ENCODE measurements at regions not wholly inside any gene's neighbourhood (a gene's known extent, or its start where the extent isn't known, plus 50 kb on each side); places are given as distances from the start of the nearest gene placed in this dataset.

DNA sequence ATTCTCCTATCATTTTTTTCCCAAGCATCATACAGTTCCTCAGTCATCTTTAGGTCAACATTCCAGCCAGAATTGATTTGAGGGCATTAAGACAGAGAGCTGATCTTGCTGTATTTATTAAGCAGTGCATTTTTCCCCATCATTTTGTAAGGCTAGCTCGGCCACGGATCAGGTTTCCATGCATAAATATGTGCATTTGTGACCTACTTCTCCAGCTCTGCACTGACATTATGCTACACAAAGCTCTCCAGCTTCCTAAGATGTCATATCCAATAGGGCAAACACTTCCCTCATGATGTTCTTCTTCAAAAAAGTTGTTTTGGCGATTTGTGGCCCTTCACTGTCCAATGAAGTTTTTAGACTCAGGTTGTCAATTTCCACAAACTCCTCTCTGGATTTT is 202.6 kb downstream of the C7orf25 start:
- no peak for DNase-seq

DNA sequence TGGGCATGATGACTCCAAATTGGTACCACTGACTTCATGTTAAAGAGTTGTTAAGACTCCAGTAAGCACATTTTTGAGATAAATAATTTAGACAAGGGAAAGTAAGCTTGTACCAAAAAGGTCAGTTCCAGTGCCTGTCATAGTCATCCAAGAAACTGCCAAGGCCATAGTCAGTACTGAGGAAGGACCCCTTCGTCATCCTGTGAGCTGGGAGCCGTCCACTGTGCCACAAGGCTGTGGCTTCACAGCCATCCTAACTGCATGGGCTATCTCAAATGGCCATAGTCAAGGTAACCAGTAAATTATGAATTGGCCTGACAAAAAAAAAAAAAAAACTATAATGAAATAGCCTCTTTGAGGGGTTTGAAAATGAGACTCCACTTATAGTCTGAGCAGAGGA is 207.2 kb downstream of the C7orf25 start:
- no peaks in the 10 kb centered on the region for H3K9me3 ChIP-seq
- intact Hi-C loops (cut with DNase I), result no loop called here
- 85 to 93% (median 92%) methylated on average over 2 of the region's 2 CpGs for WGBS, 3 donors
- H3K4me3 ChIP-seq, result no peak overlapping the region
- H3K27me3 ChIP-seq (ENCODE audit: insufficient read depth in 3 of 3, low read length in 2 of 3), result no peaks in the 10 kb centered on the region
- ATAC-seq (no peak), DNase-seq (no peak)
- H3K36me3 ChIP-seq (ENCODE audit: insufficient read depth in 1 of 2, low read depth in 1 of 2), result no peaks in the 10 kb centered on the region
- no peak overlapping the region for H3K27ac ChIP-seq
- no peaks in the 10 kb centered on the region for H3K4me1 ChIP-seq
- TF ChIP-seq, protein P1, sequence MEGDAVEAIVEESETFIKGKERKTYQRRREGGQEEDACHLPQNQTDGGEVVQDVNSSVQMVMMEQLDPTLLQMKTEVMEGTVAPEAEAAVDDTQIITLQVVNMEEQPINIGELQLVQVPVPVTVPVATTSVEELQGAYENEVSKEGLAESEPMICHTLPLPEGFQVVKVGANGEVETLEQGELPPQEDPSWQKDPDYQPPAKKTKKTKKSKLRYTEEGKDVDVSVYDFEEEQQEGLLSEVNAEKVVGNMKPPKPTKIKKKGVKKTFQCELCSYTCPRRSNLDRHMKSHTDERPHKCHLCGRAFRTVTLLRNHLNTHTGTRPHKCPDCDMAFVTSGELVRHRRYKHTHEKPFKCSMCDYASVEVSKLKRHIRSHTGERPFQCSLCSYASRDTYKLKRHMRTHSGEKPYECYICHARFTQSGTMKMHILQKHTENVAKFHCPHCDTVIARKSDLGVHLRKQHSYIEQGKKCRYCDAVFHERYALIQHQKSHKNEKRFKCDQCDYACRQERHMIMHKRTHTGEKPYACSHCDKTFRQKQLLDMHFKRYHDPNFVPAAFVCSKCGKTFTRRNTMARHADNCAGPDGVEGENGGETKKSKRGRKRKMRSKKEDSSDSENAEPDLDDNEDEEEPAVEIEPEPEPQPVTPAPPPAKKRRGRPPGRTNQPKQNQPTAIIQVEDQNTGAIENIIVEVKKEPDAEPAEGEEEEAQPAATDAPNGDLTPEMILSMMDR (IDR thresholded peaks at IDR 0.05), result no peak

More for the DNA sequence above, 202.6 kb downstream of the C7orf25 start:
- Histone ChIP-seq H3K27ac (no peak overlapping the region), H3K4me3 (no peak overlapping the region), H3K36me3 (ENCODE audit: insufficient read depth in 1 of 2, low read depth in 1 of 2) (no peaks in the 10 kb centered on the region), H3K9me3 (peaks cover 11% of the 10 kb centered on the region), H3K4me1 (no peaks in the 10 kb centered on the region), H3K27me3 (ENCODE audit: insufficient read depth in 3 of 3, low read length in 2 of 3) (no peaks in the 10 kb centered on the region)
- TF ChIP-seq, protein P1 (IDR thresholded peaks at IDR 0.05), result no peak
- intact Hi-C loops (cut with DNase I), result no loop called here
- ATAC-seq, result no peak
- WGBS, 3 donors, result 51 to 60% (median 55%) methylated on average over 3 of the region's 3 CpGs

DNA sequence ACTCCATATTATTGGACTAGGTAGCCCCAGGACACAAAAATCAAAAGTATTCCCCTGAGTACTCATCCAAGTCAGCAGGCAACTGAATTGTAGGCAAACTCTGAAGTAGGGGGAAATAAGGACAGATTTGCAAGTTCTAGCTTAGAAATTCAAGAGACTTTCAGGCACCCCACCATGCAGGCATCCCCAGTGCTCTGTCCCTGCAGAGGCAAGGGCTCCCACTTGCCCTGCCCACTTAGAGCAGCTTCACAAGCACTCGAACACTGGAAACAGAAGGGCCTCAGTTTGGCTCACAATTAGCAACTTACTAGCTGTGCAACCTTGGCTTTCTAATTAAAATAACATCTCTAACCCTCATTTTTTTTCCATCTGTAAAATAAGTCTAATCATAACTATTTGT is 209.2 kb downstream of the C7orf25 start:
- ATAC-seq, result no peak
- DNase-seq, result no peak
- 71 to 82% (median 80%) methylated on average over 1 of the region's 1 CpG for WGBS, 3 donors
- Histone ChIP-seq H3K36me3 (ENCODE audit: insufficient read depth in 1 of 2, low read depth in 1 of 2) (no peaks in the 10 kb centered on the region), H3K27me3 (ENCODE audit: insufficient read depth in 3 of 3, low read length in 2 of 3) (no peaks in the 10 kb centered on the region), H3K4me1 (no peaks in the 10 kb centered on the region), H3K4me3 (no peak overlapping the region), H3K27ac (no peak overlapping the region), H3K9me3 (no peaks in the 10 kb centered on the region)
- intact Hi-C loops (cut with DNase I), result no loop called here
- TF ChIP-seq, protein P1 (IDR thresholded peaks at IDR 0.05), result no peak

DNA sequence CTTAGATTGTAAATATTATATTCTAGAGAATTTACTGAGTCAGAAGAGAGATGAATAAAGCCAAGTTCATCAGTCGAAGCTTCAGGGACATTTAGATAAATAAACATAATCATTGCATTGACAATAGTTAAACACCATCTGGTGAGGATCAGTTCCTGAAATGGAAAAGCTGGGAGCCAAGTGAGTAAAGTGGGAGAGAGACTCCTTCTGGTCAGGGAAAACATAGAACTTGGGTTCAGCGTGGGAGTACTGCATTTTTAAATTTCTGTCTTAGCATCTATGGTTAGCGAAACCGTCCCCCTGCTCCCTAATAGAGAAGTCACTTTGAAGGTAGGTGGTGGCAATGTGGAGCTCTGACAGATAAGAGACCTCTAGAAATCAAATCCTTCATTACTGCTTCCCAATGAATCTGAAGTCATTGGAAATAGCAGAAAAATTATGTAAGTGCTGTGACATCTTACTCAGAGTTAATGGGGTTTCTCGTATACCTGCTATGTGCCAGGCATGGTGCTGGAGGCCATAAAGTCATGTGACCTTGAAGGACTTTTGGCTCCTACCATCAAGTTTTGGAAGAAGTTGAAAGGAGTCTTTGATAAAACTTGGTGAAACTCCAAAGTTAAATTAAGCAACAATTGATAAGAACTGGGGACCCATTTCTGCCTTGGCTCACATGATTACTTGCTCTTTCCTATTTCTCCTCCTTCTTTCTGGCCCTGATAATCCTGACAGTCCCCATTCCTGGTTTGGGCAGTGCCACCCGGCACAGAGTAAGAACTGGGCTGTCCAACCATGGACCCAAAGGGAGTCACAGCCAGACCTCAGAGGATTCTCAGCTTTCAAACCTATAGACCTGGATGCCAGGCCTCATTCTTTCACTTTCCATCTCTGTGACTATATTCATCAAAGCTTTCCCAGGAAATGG is 211.2 kb downstream of the C7orf25 start:
- TF ChIP-seq, protein P1 (IDR thresholded peaks at IDR 0.05), result no peak
- ATAC-seq (no peak), DNase-seq (no peak)
- no peaks in the 10 kb centered on the region for H3K27me3 ChIP-seq (ENCODE audit: insufficient read depth in 3 of 3, low read length in 2 of 3)
- H3K36me3 ChIP-seq (ENCODE audit: insufficient read depth in 1 of 2, low read depth in 1 of 2), result no peaks in the 10 kb centered on the region
- no peaks in the 10 kb centered on the region for H3K4me1 ChIP-seq
- 59 to 73% (median 70%) methylated on average over 6 of the region's 6 CpGs for WGBS, 3 donors
- intact Hi-C loops (cut with DNase I), result no loop called here
- H3K9me3 ChIP-seq, result no peaks in the 10 kb centered on the region
- no peak overlapping the region for H3K27ac ChIP-seq
- no peak overlapping the region for H3K4me3 ChIP-seq
